ENCODE measurements at regions not wholly inside any gene's neighbourhood (a gene's known extent, or its start where the extent isn't known, plus 50 kb on each side); places are given as distances from the start of the nearest gene placed in this dataset.

- Histone ChIP-seq H3K4me3 (replicated peaks in 1 of 3; ENCODE audit: insufficient read depth in 1 of 3, low read depth in 1 of 3, low read length in 3 of 3) (no peak overlapping the region), H3K9ac (replicated peaks; ENCODE audit: extremely low read depth, insufficient read depth, low read length) (no peak overlapping the region), H4K20me1 (replicated peaks; ENCODE audit: control insufficient read depth, extremely low read depth, insufficient read depth, low read length) (no peaks in the 10 kb centered on the region), H3K36me3 (ENCODE audit: control insufficient read depth in 2 of 2, extremely low read depth in 1 of 2, insufficient read depth in 2 of 2, low read length in 2 of 2) (no peaks in the 10 kb centered on the region), H2AFZ (ENCODE audit: low read depth, low read length) (no peak overlapping the region), H3K4me1 (ENCODE audit: control insufficient read depth, extremely low read depth, insufficient read depth, low read length) (no peaks in the 10 kb centered on the region), H3K79me2 (ENCODE audit: control insufficient read depth, insufficient read depth, low read length) (no peaks in the 10 kb centered on the region), H3K9me1 (replicated peaks; ENCODE audit: control insufficient read depth, extremely low read depth, insufficient read depth, low read length) (no peaks in the 10 kb centered on the region), H3K9me3 (replicated peaks; ENCODE audit: control insufficient read depth, insufficient read depth, low read length) (no peaks in the 10 kb centered on the region), H3K4me2 (ENCODE audit: insufficient read depth, low read length) (no peak overlapping the region), H3K27me3 (ENCODE audit: control insufficient read depth in 2 of 2, insufficient read depth in 2 of 2, low read length in 2 of 2) (no peaks in the 10 kb centered on the region), H3K27ac (ENCODE audit: insufficient read depth, low read depth, low read length) (no peak overlapping the region)
- no peak for TF ChIP-seq EZH2 (IDR thresholded peaks at IDR 0.05; ENCODE audit: borderline replicate concordance, low read depth, low read length, severe bottlenecking)
- TF ChIP-seq POLR2AphosphoS5 (IDR thresholded peaks at IDR 0.05; ENCODE audit: insufficient read depth, low read depth, low read length), result no peak
- TF ChIP-seq POLR2A (IDR thresholded peaks at IDR 0.05; ENCODE audit: low read depth, low read length), result no peak
- TF ChIP-seq, protein P1, sequence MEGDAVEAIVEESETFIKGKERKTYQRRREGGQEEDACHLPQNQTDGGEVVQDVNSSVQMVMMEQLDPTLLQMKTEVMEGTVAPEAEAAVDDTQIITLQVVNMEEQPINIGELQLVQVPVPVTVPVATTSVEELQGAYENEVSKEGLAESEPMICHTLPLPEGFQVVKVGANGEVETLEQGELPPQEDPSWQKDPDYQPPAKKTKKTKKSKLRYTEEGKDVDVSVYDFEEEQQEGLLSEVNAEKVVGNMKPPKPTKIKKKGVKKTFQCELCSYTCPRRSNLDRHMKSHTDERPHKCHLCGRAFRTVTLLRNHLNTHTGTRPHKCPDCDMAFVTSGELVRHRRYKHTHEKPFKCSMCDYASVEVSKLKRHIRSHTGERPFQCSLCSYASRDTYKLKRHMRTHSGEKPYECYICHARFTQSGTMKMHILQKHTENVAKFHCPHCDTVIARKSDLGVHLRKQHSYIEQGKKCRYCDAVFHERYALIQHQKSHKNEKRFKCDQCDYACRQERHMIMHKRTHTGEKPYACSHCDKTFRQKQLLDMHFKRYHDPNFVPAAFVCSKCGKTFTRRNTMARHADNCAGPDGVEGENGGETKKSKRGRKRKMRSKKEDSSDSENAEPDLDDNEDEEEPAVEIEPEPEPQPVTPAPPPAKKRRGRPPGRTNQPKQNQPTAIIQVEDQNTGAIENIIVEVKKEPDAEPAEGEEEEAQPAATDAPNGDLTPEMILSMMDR (IDR thresholded peaks at IDR 0.05; ENCODE audit: extremely low read depth in 1 of 2, insufficient read depth in 1 of 2, low read depth in 1 of 2, low read length in 2 of 2), result no peak
- TF ChIP-seq GATA2 (IDR thresholded peaks at IDR 0.05; ENCODE audit: insufficient read depth, insufficient read length, low read depth, low read length), result no peak
- no peak for TF ChIP-seq MAX (IDR thresholded peaks at IDR 0.05; ENCODE audit: insufficient read depth, insufficient read length)
- ChIA-PET CTCF (no interaction called here), POLR2A (no interaction called here)
- no peak for DNase-seq (ENCODE audit: low read depth, low spot score)
- intact Hi-C loops (cut with micrococcal nuclease), result no loop called here
- dilution Hi-C loops (cut with MboI; ENCODE audit: extremely low pct_ligation_motif_present, low sequenced_read_pairs), result no loop called here
- FAIRE-seq, result no peak
- no TSS peak for BruUV-seq (replicated peaks)
Measured at GRCh38 chr10:125373546-125373945, 213.2 kb upstream of the CTBP2 start.

DNA sequence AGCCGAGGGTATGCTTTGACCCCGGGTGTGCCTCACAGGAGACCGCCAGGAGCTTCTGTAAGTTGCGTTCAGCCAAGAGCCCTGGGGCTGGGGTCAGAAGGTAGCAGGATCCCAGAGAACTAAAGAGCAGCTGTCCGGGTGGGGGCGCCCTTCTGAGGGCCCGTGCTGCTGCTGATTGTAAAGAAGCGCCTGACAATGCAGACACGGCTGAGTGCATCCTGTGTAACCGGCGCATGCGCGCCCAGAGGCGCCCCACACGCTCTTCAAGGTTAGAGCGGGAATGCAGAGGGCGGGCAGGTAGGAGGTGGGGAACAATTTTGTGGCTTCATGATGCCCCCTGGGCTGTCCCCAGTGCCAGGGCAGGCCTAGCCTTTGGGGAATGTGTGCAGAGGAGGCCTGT, 210.2 kb upstream of the CTBP2 start:
- dilution Hi-C loops (cut with MboI; ENCODE audit: extremely low pct_ligation_motif_present, low sequenced_read_pairs), result no loop called here
- BruUV-seq (replicated peaks), result no TSS peak
- H3K27ac ChIP-seq (ENCODE audit: insufficient read depth, low read depth, low read length), result no peak overlapping the region
- ChIA-PET POLR2A (no interaction called here), CTCF (interaction anchor here (1.0 kb wide), 2 partner anchors 16 to 330 kb away, joined by 3 read pairs; no protein-coding TSS in a partner anchor)
- H3K36me3 ChIP-seq (ENCODE audit: control insufficient read depth in 2 of 2, extremely low read depth in 1 of 2, insufficient read depth in 2 of 2, low read length in 2 of 2), result no peaks in the 10 kb centered on the region
- no peak for TF ChIP-seq FOS (IDR thresholded peaks at IDR 0.05; ENCODE audit: borderline replicate concordance, insufficient read depth, low read length)
- TF ChIP-seq POLR2A (IDR thresholded peaks at IDR 0.05; ENCODE audit: low read depth, low read length), result no peak
- TF ChIP-seq MAX (IDR thresholded peaks at IDR 0.05; ENCODE audit: insufficient read depth, insufficient read length), result no peak
- TF ChIP-seq EZH2 (IDR thresholded peaks at IDR 0.05; ENCODE audit: borderline replicate concordance, low read depth, low read length, severe bottlenecking), result no peak
- no peak for TF ChIP-seq MYC (IDR thresholded peaks at IDR 0.05; ENCODE audit: low read depth, low read length)
- no peak for TF ChIP-seq GATA2 (IDR thresholded peaks at IDR 0.05; ENCODE audit: insufficient read depth, insufficient read length, low read depth, low read length)
- TF ChIP-seq JUN (IDR thresholded peaks at IDR 0.05; ENCODE audit: borderline replicate concordance, insufficient read depth, insufficient read length, low read depth), result no peak
- TF ChIP-seq POLR2AphosphoS5 (IDR thresholded peaks at IDR 0.05; ENCODE audit: insufficient read depth, low read depth, low read length), result no peak
- TF ChIP-seq, protein P1 (IDR thresholded peaks at IDR 0.05; ENCODE audit: extremely low read depth in 1 of 2, insufficient read depth in 1 of 2, low read depth in 1 of 2, low read length in 2 of 2), result no peak
- no peak overlapping the region for H3K4me3 ChIP-seq (replicated peaks in 1 of 3; ENCODE audit: insufficient read depth in 1 of 3, low read depth in 1 of 3, low read length in 3 of 3)
- intact Hi-C loops (cut with micrococcal nuclease), result no loop called here
- H3K9ac ChIP-seq (replicated peaks; ENCODE audit: extremely low read depth, insufficient read depth, low read length), result no peak overlapping the region
- H3K27me3 ChIP-seq (ENCODE audit: control insufficient read depth in 2 of 2, insufficient read depth in 2 of 2, low read length in 2 of 2), result no peaks in the 10 kb centered on the region
- no peaks in the 10 kb centered on the region for H4K20me1 ChIP-seq (replicated peaks; ENCODE audit: control insufficient read depth, extremely low read depth, insufficient read depth, low read length)
- no peak for FAIRE-seq
- H3K4me1 ChIP-seq (ENCODE audit: control insufficient read depth, extremely low read depth, insufficient read depth, low read length), result no peaks in the 10 kb centered on the region
- no peak overlapping the region for H2AFZ ChIP-seq (ENCODE audit: low read depth, low read length)
- no peaks in the 10 kb centered on the region for H3K9me1 ChIP-seq (replicated peaks; ENCODE audit: control insufficient read depth, extremely low read depth, insufficient read depth, low read length)
- no peaks in the 10 kb centered on the region for H3K9me3 ChIP-seq (replicated peaks; ENCODE audit: control insufficient read depth, insufficient read depth, low read length)
- no peaks in the 10 kb centered on the region for H3K79me2 ChIP-seq (ENCODE audit: control insufficient read depth, insufficient read depth, low read length)
- DNase-seq (ENCODE audit: low read depth, low spot score), result no peak
- H3K4me2 ChIP-seq (ENCODE audit: insufficient read depth, low read length), result no peak overlapping the region
